HepG2 (cell line): ENCODE measurements at regions not wholly inside any gene's neighbourhood (a gene's known extent, or its start where the extent isn't known, plus 50 kb on each side); places are given as distances from the start of the nearest gene placed in this dataset.

ENCODE experiments used
- CTCF ChIP-seq: sonication (generic); formaldehyde crosslinking; IDR thresholded peaks from 2 replicates; pipeline ENCODE4 v1.5.0; 2020; ENCODE audit warnings: mild to moderate bottlenecking, missing genetic modification reagents, moderate library complexity
- HNRNPLL ChIP-seq: fragments of 200-400 bp; formaldehyde crosslinking; IDR thresholded peaks from 2 replicates; pipeline ENCODE4 v1.6.1; 2017; ENCODE audit warnings: mild to moderate bottlenecking, low read depth, low read length; ENCODE audit not compliant: poor library complexity, severe bottlenecking
- KDM4B ChIP-seq: sonication (generic); formaldehyde crosslinking; IDR thresholded peaks from 2 replicates; pipeline ENCODE4 v1.4.0; 2020; ENCODE audit warnings: missing genetic modification reagents
- MTA3 ChIP-seq: sonication (generic); formaldehyde crosslinking; IDR thresholded peaks from 2 replicates; pipeline ENCODE4 v1.4.0; 2020; ENCODE audit warnings: missing genetic modification reagents
- NCOA2 ChIP-seq: sonication (generic); formaldehyde crosslinking; IDR thresholded peaks from 2 replicates; pipeline ENCODE4 v1.8.0; 2022; ENCODE audit warnings: inconsistent platforms
- NR2C2 ChIP-seq: sonication (generic); formaldehyde crosslinking; IDR thresholded peaks from 2 replicates; pipeline ENCODE4 v1.4.0; 2020; ENCODE audit warnings: missing genetic modification reagents, mild to moderate bottlenecking, moderate library complexity, borderline replicate concordance
- SALL2 ChIP-seq: sonication (generic); formaldehyde crosslinking; IDR thresholded peaks from 2 replicates; pipeline ENCODE4 v1.8.1; 2023; ENCODE audit warnings: mild to moderate bottlenecking, missing genetic modification reagents, inconsistent platforms
- SMARCC2 ChIP-seq: fragments of 450-650 bp; IDR thresholded peaks from 2 replicates; pipeline ENCODE4 v1.6.1; 2017; ENCODE audit warnings: antibody characterized with exemption, mild to moderate bottlenecking
- SMC3 ChIP-seq: IDR thresholded peaks from 2 replicates; pipeline ENCODE4 v1.6.1; 2011; ENCODE audit warnings: low read length, improper control_type of control experiment
- TOE1 ChIP-seq: sonication (generic); formaldehyde crosslinking; IDR thresholded peaks from 2 replicates; pipeline ENCODE4 v1.4.0; 2020; ENCODE audit warnings: mild to moderate bottlenecking, missing genetic modification reagents
- ZNF274 ChIP-seq: sonication (generic); formaldehyde crosslinking; IDR thresholded peaks from 2 replicates; pipeline ENCODE4 v1.5.1; 2020; ENCODE audit warnings: mild to moderate bottlenecking, missing genetic modification reagents
- ZNF282 ChIP-seq: fragments of 450-650 bp; IDR thresholded peaks from 2 replicates; pipeline ENCODE4 v1.6.1; 2018; ENCODE audit not compliant: partially characterized antibody

DNA sequence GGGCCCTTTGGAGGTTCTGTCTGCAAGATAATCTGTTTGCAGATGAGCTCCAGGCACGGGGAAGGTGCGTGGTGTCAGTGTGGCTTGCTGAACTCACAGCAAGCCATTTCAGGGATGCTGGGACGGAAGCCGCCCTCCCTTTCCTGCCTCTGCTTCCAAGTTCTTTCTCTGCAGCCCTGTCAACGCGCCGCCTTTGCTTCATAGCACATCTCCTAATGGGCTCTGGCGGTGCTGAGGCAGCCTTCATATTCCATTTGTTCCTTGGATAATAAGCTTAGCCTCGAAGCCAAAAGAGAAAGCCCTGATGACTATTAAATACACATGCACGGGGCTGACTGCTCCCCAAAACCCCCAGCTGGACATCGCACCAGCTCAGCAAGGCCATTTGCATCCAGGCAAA lies 81.7 kb upstream of the TAF1B start:
- no peak for TF ChIP-seq SALL2
- TF ChIP-seq ZNF282 = no peak
- TF ChIP-seq SMC3 = no peak
- TF ChIP-seq CTCF (CRISPR knock-in tag) = no peak
- no peak for TF ChIP-seq KDM4B (CRISPR knock-in tag)
- TF ChIP-seq NR2C2 (CRISPR knock-in tag) = no peak
- no peak for TF ChIP-seq ZNF274
- no peak for TF ChIP-seq TOE1
- TF ChIP-seq MTA3 (CRISPR knock-in tag) = no peak
- no peak for TF ChIP-seq SMARCC2
- no peak for TF ChIP-seq NCOA2 (CRISPR knock-in tag)
- no peak for TF ChIP-seq HNRNPLL
